ENCODE measurements at regions not wholly inside any gene's neighbourhood (a gene's known extent, or its start where the extent isn't known, plus 50 kb on each side); places are given as distances from the start of the nearest gene placed in this dataset.

DNA sequence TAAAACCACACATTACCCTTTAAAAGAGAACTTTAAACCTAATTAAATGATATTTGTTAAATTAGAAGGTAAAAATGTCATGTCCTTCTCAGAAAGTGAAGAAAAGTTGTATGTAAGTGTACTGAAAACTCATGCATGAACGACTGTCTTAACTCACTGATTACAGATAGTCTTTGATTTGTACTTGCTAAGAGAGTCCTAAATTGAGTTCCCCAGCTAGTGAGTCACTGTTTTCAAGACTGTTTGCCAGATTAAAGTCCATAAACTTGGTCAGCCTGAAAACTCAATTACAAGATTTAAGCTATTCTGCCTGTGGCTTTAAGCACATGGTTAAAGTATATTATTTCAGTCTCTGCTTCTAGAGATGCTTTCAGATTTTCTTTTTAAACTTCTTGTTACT lies 124.9 kb upstream of the ZCCHC13 start:
- Mint-ChIP-seq H3K27me3 (ENCODE audit: low read depth) (no peaks in the 10 kb centered on the region), H3K4me1 (peaks cover 21 to 25% of the 10 kb centered on the region in 2 experiments), H3K9me3 (peaks cover 10 to 13% of the 10 kb centered on the region in 2 experiments; a peak in 3 of 5 replicates), H3K36me3 (ENCODE audit: insufficient read depth in 1 of 3, low read depth in 3 of 3) (peaks cover 7 to 21% (median 19%) of the 10 kb centered on the region in 3 experiments; a peak in 5 of 7 replicates), H3K4me3 (no peak overlapping the region), H3K27ac (no peak overlapping the region)
- no peak for DNase-seq
- H3K9me3 ChIP-seq (ENCODE audit: control insufficient read depth, low read depth, low read length): no peaks in the 10 kb centered on the region
- TF ChIP-seq, protein P1, sequence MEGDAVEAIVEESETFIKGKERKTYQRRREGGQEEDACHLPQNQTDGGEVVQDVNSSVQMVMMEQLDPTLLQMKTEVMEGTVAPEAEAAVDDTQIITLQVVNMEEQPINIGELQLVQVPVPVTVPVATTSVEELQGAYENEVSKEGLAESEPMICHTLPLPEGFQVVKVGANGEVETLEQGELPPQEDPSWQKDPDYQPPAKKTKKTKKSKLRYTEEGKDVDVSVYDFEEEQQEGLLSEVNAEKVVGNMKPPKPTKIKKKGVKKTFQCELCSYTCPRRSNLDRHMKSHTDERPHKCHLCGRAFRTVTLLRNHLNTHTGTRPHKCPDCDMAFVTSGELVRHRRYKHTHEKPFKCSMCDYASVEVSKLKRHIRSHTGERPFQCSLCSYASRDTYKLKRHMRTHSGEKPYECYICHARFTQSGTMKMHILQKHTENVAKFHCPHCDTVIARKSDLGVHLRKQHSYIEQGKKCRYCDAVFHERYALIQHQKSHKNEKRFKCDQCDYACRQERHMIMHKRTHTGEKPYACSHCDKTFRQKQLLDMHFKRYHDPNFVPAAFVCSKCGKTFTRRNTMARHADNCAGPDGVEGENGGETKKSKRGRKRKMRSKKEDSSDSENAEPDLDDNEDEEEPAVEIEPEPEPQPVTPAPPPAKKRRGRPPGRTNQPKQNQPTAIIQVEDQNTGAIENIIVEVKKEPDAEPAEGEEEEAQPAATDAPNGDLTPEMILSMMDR (conservative IDR thresholded peaks at IDR 0.05): no peak
- H2BK15ac ChIP-seq (ENCODE audit: low read depth, low read length): no peak overlapping the region
- no peaks in the 10 kb centered on the region; the same call in 1 of the 2 replicates for H3K4me1 ChIP-seq (ENCODE audit: insufficient read depth, low read length)
- H2BK12ac ChIP-seq (ENCODE audit: insufficient read length, low read depth, low read length): no peak overlapping the region
- H3K79me2 ChIP-seq (ENCODE audit: insufficient read depth, low read length): no peaks in the 10 kb centered on the region
- no peak overlapping the region for H3K4me2 ChIP-seq (ENCODE audit: insufficient read depth, insufficient read length, low read length)
- H3K23ac ChIP-seq (ENCODE audit: insufficient read length, low read depth, low read length): no peak overlapping the region
- H2BK20ac ChIP-seq (ENCODE audit: low read depth, low read length, poor library complexity, severe bottlenecking): no peak overlapping the region
- no peak overlapping the region for H2BK5ac ChIP-seq (ENCODE audit: insufficient read length, low read length)
- no peaks in the 10 kb centered on the region for H4K20me1 ChIP-seq (ENCODE audit: control insufficient read depth, insufficient read depth, insufficient read length)
- no peaks in the 10 kb centered on the region for H3K79me1 ChIP-seq (ENCODE audit: insufficient read depth, low read depth, low read length, poor library complexity, severe bottlenecking)
- no peak overlapping the region for H2AK5ac ChIP-seq (ENCODE audit: insufficient read length, low read length)
- no peak overlapping the region for H4K5ac ChIP-seq (ENCODE audit: insufficient read length, low read depth, low read length)
- no peak overlapping the region for H4K91ac ChIP-seq (ENCODE audit: insufficient read length, low read depth, low read length)
- H3K18ac ChIP-seq (ENCODE audit: insufficient read length, low read depth, low read length): no peak overlapping the region
- H3T11ph ChIP-seq (ENCODE audit: low read length): no peak overlapping the region
- no peak overlapping the region for H4K8ac ChIP-seq (replicated peaks; ENCODE audit: insufficient read length, low read depth, low read length)
- H3K14ac ChIP-seq (ENCODE audit: insufficient read depth, low read length): no peak overlapping the region
- no peak overlapping the region for H2BK120ac ChIP-seq (ENCODE audit: low read depth, low read length, poor library complexity, severe bottlenecking)
- no peaks in the 10 kb centered on the region for H3K27me3 ChIP-seq (ENCODE audit: insufficient read depth, low read length)
- H3K56ac ChIP-seq (ENCODE audit: insufficient read length, low read depth, low read length): no peak overlapping the region
- H3K4ac ChIP-seq (ENCODE audit: low read depth, low read length): no peak overlapping the region
- H3K9ac ChIP-seq (ENCODE audit: extremely low read depth, insufficient read length, low read length): no peak overlapping the region
- H3K27ac ChIP-seq (ENCODE audit: insufficient read length, low read depth, low read length): no peak overlapping the region
- no CpG with 5 or more reads among the region's 1 CpG for WGBS (ENCODE audit: extremely low coverage, insufficient read length, low lambda C conversion rate)
- H3K23me2 ChIP-seq (ENCODE audit: insufficient read length, low read depth, low read length, poor library complexity, severe bottlenecking): no peaks in the 10 kb centered on the region
- H2AFZ ChIP-seq (ENCODE audit: low read length): no peak overlapping the region

Data from H9 (cell line).